ENCODE measurements at regions not wholly inside any gene's neighbourhood (a gene's known extent, or its start where the extent isn't known, plus 50 kb on each side); places are given as distances from the start of the nearest gene placed in this dataset.
"Not testable (repeated sequence)": the region's sequence is repeated elsewhere in the genome, so short reads cannot be mapped to it uniquely, and the experiment has no call there.

DNA sequence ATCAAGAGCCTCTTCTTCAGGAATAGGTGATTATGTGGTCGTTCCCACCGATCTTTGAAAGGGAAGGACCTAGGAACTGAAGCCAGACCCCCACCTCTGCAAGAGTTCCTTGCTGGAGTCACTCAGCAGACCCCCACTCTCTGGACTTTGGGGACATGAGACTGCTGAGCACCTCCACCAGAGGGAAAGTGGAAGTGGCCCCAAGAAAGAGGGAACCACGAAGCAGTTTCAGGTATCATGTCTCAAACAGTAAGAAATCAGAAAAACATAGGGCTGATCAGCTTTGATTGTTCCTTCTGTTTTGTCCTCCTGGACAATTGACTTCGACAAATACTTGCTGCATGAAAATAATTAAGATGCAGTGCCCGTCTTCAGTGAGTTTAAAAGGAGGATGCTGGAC lies 84.2 kb upstream of the ADORA2B start:
- not testable (repeated sequence) for DNase-seq

- DNase-seq, result not testable (repeated sequence)
Measured at GRCh38 chr17:15864061-15864460, 80.9 kb upstream of the ADORA2B start.

DNA sequence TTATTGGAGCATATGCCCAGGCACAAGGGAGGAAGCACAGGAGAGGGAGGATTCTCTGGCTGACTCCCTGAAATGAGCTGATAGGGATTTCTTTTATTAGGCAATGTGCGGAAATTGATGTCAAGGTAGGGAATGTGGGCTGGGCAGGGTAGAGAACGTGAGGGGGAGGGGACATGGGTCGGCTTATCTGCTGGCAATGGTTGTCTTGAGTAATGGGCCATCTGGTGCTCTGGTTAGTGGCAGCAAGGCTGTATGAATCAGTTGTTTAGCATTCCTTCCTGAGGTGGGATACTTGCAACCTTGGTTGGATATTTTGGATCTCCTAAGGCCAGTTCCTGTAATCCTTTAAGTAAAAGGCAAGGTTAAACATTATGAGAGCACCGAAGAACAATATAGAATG lies 80.5 kb upstream of the ADORA2B start:
- DNase-seq, result not testable (repeated sequence)

DNA sequence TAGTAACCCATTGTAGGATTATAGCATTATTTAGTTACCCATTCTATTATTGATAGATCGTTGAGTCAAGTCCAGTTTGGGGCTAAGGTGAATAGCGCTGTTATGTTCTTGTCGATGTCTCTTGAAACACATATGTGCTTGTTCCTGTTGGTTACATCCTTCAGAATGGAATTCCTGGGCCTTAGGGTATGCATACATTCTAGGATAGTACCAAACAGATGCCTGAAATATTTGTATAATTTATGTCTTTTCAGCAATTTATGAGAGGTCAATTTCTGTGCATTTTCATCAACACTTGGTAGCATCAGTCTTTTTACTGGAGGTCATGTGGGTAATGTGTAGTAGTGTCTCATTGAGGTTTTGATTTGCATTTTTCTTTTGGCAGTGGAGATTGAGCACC lies 78.9 kb upstream of the ADORA2B start:
- not testable (repeated sequence) for DNase-seq

GRCh38 chr17:15867331-15867730 lies 77.6 kb upstream of the ADORA2B start:
- DNase-seq, result not testable (repeated sequence)

DNA sequence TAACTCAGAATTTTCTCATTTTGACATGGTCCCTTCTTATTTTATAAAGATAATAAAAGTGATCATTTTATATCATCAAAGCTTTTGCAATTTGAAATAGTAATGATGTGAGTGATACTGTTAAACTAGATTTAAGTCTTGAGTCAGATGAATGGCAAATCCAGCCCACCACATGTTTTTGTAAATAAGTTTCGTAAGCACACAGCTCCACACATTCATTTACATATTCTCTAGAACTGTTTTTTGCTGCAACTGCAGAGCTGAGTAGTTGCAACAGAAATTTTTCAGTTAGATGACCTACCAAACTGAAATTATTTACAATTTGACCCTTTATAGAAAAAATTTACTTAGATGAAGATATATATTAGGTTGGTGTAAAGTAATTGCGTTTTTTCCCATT lies 75.1 kb upstream of the ADORA2B start:
- not testable (repeated sequence) for DNase-seq

GRCh38 chr17:15872677-15873076 lies 72.3 kb upstream of the ADORA2B start:
- not testable (repeated sequence) for DNase-seq

GRCh38 chr17:15877882-15878500 lies 66.9 kb upstream of the ADORA2B start:
- DNase-seq, result not testable (repeated sequence)

- no peak for DNase-seq
Measured at GRCh38 chr17:15882058-15882720, 62.7 kb upstream of the ADORA2B start.

- no peak for DNase-seq
Measured at GRCh38 chr17:15882777-15883176, 62.2 kb upstream of the ADORA2B start.

DNA sequence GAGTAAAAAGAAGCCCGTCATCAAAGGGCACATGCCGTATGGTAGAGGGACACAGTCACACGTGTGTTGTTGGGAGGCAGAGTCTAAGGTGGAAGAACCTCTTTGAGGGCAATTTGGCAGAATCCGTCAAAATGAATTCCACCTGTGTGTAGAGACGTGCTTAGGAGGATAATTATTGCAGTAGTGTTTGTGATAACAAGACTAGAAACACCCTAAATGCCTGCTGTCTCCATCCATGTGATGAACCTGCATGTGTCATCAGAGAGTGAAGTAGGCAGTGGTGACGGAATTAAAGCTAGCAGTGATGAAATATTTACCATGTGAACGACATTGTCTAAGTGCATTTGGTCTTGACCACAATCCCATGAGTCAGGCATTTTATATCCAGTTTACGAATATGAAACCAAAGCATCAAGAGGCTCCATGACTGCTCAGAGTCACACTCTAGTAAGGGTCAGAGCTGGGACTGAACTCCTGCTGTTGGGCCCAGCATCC lies 61.3 kb upstream of the ADORA2B start:
- no peak for DNase-seq

- no peak for DNase-seq
Measured at GRCh38 chr17:15884731-15885130, 60.2 kb upstream of the ADORA2B start.

DNA sequence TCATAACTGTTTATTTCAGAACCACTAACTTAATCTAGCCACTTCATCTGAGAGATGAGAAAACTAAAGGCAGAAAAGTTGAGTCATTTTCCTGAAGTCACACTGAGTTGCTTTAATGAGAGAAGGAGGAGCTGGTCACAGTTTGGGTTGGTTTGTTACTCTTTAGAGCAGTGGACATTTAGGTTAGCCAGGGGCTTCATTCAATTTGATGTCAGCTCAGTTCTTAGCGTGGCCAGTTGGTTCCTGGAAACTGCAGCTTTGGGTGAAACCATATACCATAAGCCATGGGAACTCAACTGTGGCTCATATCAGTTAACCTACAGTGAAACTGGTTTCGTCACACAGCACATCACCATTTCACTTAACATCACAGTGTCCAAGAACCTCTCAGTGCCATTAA lies 59.2 kb upstream of the ADORA2B start:
- no peak for DNase-seq

DNA sequence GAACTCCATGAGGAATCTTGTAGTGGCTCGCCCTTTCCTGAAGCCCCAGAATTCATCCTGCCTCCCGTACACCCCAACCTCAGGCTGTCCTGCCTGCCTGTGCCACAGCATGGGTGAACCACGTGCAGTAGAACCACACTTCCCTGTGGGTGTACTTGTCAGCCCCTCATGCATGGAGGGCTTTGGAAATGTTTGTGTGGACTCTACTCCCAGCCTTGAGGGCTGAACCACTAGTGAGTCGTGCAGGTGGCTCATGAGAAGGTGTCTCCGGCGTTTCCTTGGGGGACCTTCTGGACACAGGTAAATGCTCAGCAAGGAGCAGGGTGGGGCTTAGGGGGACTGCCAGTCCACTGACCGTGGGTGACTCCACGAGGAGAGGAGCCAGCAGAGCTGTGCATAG lies 58.7 kb upstream of the ADORA2B start:
- DNase-seq, result no peak

GRCh38 chr17:15886804-15887203 lies 58.1 kb upstream of the ADORA2B start:
- DNase-seq, result no peak

DNA sequence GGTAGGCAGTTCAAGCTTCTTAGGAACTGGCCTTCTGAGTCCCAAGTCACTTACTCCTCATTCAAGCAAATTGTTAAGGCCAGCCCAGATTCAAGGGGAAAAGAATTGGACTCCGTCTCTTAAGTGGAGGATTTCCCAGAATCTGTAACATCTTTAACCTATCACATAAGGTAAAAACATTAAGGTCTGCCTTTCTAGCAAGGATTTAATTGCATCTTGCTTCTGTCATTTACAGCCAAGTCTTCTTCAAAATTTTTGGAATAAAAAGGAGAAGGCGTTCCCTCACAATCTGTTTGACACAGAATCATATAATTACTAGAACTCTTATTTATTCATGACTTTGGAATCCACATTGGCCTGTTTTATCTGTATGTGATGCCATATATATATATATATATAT lies 56.5 kb upstream of the ADORA2B start:
- peak; percentile 24 for DNase-seq

- DNase-seq, result no peak
Measured at GRCh38 chr17:15890279-15890892, 54.5 kb upstream of the ADORA2B start.

GRCh38 chr17:15891318-15891717 lies 53.6 kb upstream of the ADORA2B start:
- peak; percentile 36 for DNase-seq

GRCh38 chr17:15892244-15892643 lies 52.7 kb upstream of the ADORA2B start:
- DNase-seq, result no peak

- no peak for DNase-seq
Measured at GRCh38 chr17:15892731-15893657, 51.9 kb upstream of the ADORA2B start.

GRCh38 chr17:15893658-15894024 lies 51.3 kb upstream of the ADORA2B start:
- no peak for DNase-seq

- DNase-seq, result no peak
Measured at GRCh38 chr17:15894258-15894657, 50.7 kb upstream of the ADORA2B start.
